MM.1S (cell line): ENCODE measurements at regions not wholly inside any gene's neighbourhood (a gene's known extent, or its start where the extent isn't known, plus 50 kb on each side); places are given as distances from the start of the nearest gene placed in this dataset.

Source experiments
- DNase-seq: peaks from one replicate; pipeline ENCODE4 v3.0.0-alpha.2; 2015
- H2AFZ ChIP-seq: fragments of 300-600 bp; sonication (generic); 2 replicates; pipeline ENCODE4 v1.6.0; 2016; ENCODE audit warnings: antibody characterized with exemption, low read length
- H3F3A ChIP-seq: fragments of 300-600 bp; sonication (generic); 2 replicates; pipeline ENCODE4 v1.6.1; 2016; ENCODE audit warnings: mild to moderate bottlenecking, antibody characterized with exemption, low read length, moderate library complexity, mixed read lengths; ENCODE audit not compliant: insufficient read depth
- H3K27ac ChIP-seq: fragments of 300-600 bp; sonication (generic); 2 replicates; pipeline ENCODE4 v1.5.1; 2016; ENCODE audit warnings: mild to moderate bottlenecking, low read length
- H3K27me3 ChIP-seq: fragments of 300-600 bp; sonication (generic); replicated peaks from 2 replicates; pipeline ENCODE4 v1.6.0; 2016; ENCODE audit warnings: low read length; ENCODE audit not compliant: insufficient read depth
- H3K36me3 ChIP-seq: fragments of 300-600 bp; sonication (generic); replicated peaks from 2 replicates; pipeline ENCODE4 v1.6.1; 2016; ENCODE audit warnings: mild to moderate bottlenecking, low read length, mixed read lengths; ENCODE audit not compliant: insufficient read depth
- H3K4me1 ChIP-seq: fragments of 300-600 bp; sonication (generic); 2 replicates; pipeline ENCODE4 v1.6.1; 2016; ENCODE audit warnings: low read length, mixed read lengths
- H3K4me2 ChIP-seq: fragments of 300-600 bp; sonication (generic); 2 replicates; pipeline ENCODE4 v1.6.0; 2016; ENCODE audit warnings: low read depth, low read length
- H3K4me3 ChIP-seq: fragments of 300-600 bp; sonication (generic); 2 replicates; pipeline ENCODE4 v1.5.1; 2016; ENCODE audit warnings: low read length, mixed read lengths
- H3K79me2 ChIP-seq: fragments of 300-600 bp; sonication (generic); 2 replicates; pipeline ENCODE4 v1.6.1; 2016; ENCODE audit warnings: mixed run types, low read length, mixed read lengths
- H3K9ac ChIP-seq: fragments of 300-600 bp; sonication (generic); 2 replicates; pipeline ENCODE4 v1.6.1; 2016; ENCODE audit warnings: low read length, mixed read lengths
- H3K9me2 ChIP-seq: fragments of 300-600 bp; sonication (generic); replicated peaks from 2 replicates; pipeline ENCODE4 v1.6.1; 2016; ENCODE audit warnings: mild to moderate bottlenecking, low read length, mixed read lengths; ENCODE audit not compliant: insufficient read depth
- H3K9me3 ChIP-seq: fragments of 300-600 bp; sonication (generic); replicated peaks from 2 replicates; pipeline ENCODE4 v1.6.1; 2016; ENCODE audit warnings: mild to moderate bottlenecking, low read length, mixed read lengths; ENCODE audit not compliant: insufficient read depth
- H4K20me1 ChIP-seq: fragments of 300-600 bp; sonication (generic); 2 replicates; pipeline ENCODE4 v1.6.1; 2016; ENCODE audit warnings: mild to moderate bottlenecking, low read length, moderate library complexity, mixed read lengths; ENCODE audit not compliant: insufficient read depth
- EZH2 ChIP-seq: fragments of 300-600 bp; sonication (generic); optimal IDR thresholded peaks from 2 replicates; pipeline ENCODE3; 2017; ENCODE audit warnings: low read depth, mild to moderate bottlenecking, antibody characterized with exemption, low read length, mixed read lengths
- EZH2phosphoT487 ChIP-seq: fragments of 300-600 bp; sonication (generic); IDR thresholded peaks from 2 replicates; pipeline ENCODE4 v1.6.1; 2018; ENCODE audit warnings: antibody characterized with exemption, low read length
- TF ChIP-seq, protein P1 (sequence below): fragments of 300-600 bp; sonication (generic); IDR thresholded peaks from 2 replicates; pipeline ENCODE4 v1.5.1; 2016; ENCODE audit warnings: antibody characterized with exemption, low read length, mixed read lengths

DNA sequence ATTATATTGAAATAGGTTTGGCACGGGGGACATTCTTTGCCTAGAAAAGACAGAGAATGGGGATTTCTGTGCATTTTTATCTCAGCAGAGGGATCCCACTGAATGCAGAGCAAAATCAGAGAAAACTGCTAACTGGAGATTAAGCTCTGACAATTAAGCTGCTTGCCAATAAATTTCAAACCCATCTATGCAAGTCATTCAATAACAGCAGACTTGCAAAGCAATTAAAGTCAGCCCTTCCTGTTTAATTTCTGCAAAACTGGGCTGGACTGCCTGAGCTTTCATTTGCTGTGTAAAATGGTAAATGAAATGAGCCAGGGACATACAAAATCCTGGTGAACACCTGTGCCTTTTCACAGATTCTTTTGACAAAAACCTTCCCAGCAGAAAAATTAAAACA is 1273.9 kb upstream of the CNTN5 start:
- H3K27ac ChIP-seq, result no peak overlapping the region
- no peak overlapping the region for H2AFZ ChIP-seq
- H3K79me2 ChIP-seq, result no peaks in the 10 kb centered on the region
- no peaks in the 10 kb centered on the region for H3K27me3 ChIP-seq
- no peaks in the 10 kb centered on the region for H3K9me2 ChIP-seq
- H3K9me3 ChIP-seq, result no peaks in the 10 kb centered on the region
- TF ChIP-seq EZH2phosphoT487 (no peak), EZH2 (no peak)
- TF ChIP-seq, protein P1, sequence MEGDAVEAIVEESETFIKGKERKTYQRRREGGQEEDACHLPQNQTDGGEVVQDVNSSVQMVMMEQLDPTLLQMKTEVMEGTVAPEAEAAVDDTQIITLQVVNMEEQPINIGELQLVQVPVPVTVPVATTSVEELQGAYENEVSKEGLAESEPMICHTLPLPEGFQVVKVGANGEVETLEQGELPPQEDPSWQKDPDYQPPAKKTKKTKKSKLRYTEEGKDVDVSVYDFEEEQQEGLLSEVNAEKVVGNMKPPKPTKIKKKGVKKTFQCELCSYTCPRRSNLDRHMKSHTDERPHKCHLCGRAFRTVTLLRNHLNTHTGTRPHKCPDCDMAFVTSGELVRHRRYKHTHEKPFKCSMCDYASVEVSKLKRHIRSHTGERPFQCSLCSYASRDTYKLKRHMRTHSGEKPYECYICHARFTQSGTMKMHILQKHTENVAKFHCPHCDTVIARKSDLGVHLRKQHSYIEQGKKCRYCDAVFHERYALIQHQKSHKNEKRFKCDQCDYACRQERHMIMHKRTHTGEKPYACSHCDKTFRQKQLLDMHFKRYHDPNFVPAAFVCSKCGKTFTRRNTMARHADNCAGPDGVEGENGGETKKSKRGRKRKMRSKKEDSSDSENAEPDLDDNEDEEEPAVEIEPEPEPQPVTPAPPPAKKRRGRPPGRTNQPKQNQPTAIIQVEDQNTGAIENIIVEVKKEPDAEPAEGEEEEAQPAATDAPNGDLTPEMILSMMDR, result no peak
- no peaks in the 10 kb centered on the region for H3F3A ChIP-seq
- H3K36me3 ChIP-seq, result no peaks in the 10 kb centered on the region
- no peaks in the 10 kb centered on the region for H3K4me1 ChIP-seq
- H3K4me2 ChIP-seq, result no peak overlapping the region
- no peak overlapping the region for H3K9ac ChIP-seq
- no peak for DNase-seq
- no peaks in the 10 kb centered on the region for H4K20me1 ChIP-seq
- no peak overlapping the region for H3K4me3 ChIP-seq

DNA sequence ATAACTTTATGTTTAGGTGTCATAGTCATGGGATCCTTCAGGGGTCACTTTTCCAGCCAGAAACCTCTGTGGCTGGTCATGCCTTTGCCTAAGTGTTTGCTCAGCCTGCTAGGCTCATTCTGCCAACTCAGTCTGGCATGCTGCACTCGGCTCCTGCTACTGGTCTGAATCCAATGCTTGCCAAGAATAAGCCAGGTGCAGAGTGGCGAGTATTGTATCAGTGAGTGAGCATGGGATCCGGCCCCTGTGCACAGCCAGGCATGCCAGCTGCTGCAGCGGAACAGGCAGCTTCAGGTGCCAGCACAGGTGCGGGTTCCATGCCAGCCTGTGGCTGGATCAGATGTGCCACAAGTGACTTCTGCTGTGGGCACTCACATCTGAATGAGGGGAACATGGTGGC is 1269.3 kb upstream of the CNTN5 start:
- H3K4me1 ChIP-seq, result no peaks in the 10 kb centered on the region
- TF ChIP-seq, protein P1, result no peak
- no peak overlapping the region for H3K27ac ChIP-seq
- H3F3A ChIP-seq, result no peaks in the 10 kb centered on the region
- H4K20me1 ChIP-seq, result no peaks in the 10 kb centered on the region
- H3K79me2 ChIP-seq, result no peaks in the 10 kb centered on the region
- H3K9me2 ChIP-seq, result no peaks in the 10 kb centered on the region
- H3K4me3 ChIP-seq, result no peak overlapping the region
- no peak overlapping the region for H3K4me2 ChIP-seq
- no peak for DNase-seq
- no peak overlapping the region for H2AFZ ChIP-seq
- H3K36me3 ChIP-seq, result no peaks in the 10 kb centered on the region
- H3K9ac ChIP-seq, result no peak overlapping the region
- no peaks in the 10 kb centered on the region for H3K27me3 ChIP-seq
- no peaks in the 10 kb centered on the region for H3K9me3 ChIP-seq

DNA sequence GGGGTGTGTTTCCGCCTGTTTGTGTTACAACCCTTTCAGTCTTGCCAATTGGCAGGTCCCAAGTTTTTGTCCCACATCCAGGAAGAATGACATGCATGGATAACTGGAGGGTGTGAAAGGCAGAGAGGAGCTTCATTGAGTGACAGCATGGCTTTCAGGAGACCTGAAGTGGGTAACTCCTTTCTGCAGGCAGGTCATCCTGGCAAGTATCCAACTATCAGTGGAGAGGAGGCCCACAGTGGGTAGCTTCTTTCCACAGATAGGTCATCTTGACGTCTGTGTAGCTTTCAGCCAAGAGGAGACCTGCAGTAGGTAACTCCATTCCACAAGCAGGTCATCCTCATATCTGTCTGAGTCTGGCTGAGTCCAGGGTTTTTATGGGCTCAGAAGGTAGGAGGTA is 1268.8 kb upstream of the CNTN5 start:
- TF ChIP-seq EZH2phosphoT487 (no peak), EZH2 (no peak)
- TF ChIP-seq, protein P1, result no peak
- Histone ChIP-seq H3K4me3 (no peak overlapping the region), H3K4me2 (no peak overlapping the region), H3K4me1 (no peaks in the 10 kb centered on the region), H3K27ac (no peak overlapping the region), H3F3A (no peaks in the 10 kb centered on the region), H3K9ac (no peak overlapping the region), H2AFZ (no peak overlapping the region), H3K27me3 (no peaks in the 10 kb centered on the region), H4K20me1 (no peaks in the 10 kb centered on the region), H3K79me2 (no peaks in the 10 kb centered on the region), H3K36me3 (no peaks in the 10 kb centered on the region), H3K9me3 (no peaks in the 10 kb centered on the region), H3K9me2 (no peaks in the 10 kb centered on the region)
- DNase-seq, result no peak

DNA sequence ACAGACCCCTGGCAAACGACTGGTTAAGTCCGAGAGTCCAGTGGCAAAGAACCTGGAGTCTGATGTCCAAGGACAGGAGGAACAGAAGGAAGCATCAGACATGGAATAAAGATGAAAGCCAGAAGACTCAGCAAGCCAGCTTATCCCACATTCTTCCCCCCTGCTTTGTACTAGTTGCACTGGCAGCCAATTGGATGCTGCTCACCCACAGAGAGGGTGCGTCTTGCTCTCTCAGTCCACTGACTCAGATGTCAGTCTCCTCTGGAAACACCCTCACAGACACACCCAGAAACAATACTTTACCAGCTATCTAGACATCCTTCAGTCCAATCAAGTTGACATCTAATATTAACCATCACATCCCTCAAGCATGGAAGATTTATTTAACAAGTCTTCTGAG is 1265.8 kb upstream of the CNTN5 start:
- TF ChIP-seq, protein P1, result no peak
- TF ChIP-seq EZH2phosphoT487 (no peak), EZH2 (no peak)
- Histone ChIP-seq H3K79me2 (no peaks in the 10 kb centered on the region), H3K9me3 (no peaks in the 10 kb centered on the region), H3K4me1 (no peaks in the 10 kb centered on the region), H3F3A (no peaks in the 10 kb centered on the region), H3K4me2 (no peak overlapping the region), H3K9me2 (no peaks in the 10 kb centered on the region), H3K36me3 (no peaks in the 10 kb centered on the region), H3K4me3 (no peak overlapping the region), H3K27ac (no peak overlapping the region), H3K27me3 (no peaks in the 10 kb centered on the region), H3K9ac (no peak overlapping the region), H2AFZ (no peak overlapping the region), H4K20me1 (no peaks in the 10 kb centered on the region)
- DNase-seq, result no peak
